HEK293T (cell line): ENCODE measurements at regions not wholly inside any gene's neighbourhood (a gene's known extent, or its start where the extent isn't known, plus 50 kb on each side); places are given as distances from the start of the nearest gene placed in this dataset.

Experiments
- ARNT ChIP-seq: fragments of 450-650 bp; IDR thresholded peaks from 2 replicates; pipeline ENCODE4 v1.6.1; 2017; ENCODE audit warnings: mild to moderate bottlenecking
- BHLHE40 ChIP-seq: fragments of 450-650 bp; IDR thresholded peaks from 2 replicates; pipeline ENCODE4 v1.6.1; 2016; ENCODE audit warnings: mild to moderate bottlenecking, moderate library complexity, borderline replicate concordance
- CTBP1 ChIP-seq: fragments of 450-650 bp; IDR thresholded peaks from 2 replicates; pipeline ENCODE4 v1.6.1; 2016; ENCODE audit warnings: borderline replicate concordance
- ELF4 ChIP-seq: fragments of 450-650 bp; IDR thresholded peaks from 2 replicates; pipeline ENCODE4 v1.6.1; 2017; ENCODE audit warnings: antibody characterized with exemption
- FOXA1 ChIP-seq: fragments of 450-650 bp; IDR thresholded peaks from 2 replicates; pipeline ENCODE4 v1.6.1; 2016; ENCODE audit warnings: mild to moderate bottlenecking
- FOXK2 ChIP-seq: fragments of 450-650 bp; IDR thresholded peaks from 2 replicates; pipeline ENCODE4 v1.6.1; 2016; ENCODE audit warnings: mild to moderate bottlenecking
- FOXM1 ChIP-seq: fragments of 450-650 bp; IDR thresholded peaks from 2 replicates; pipeline ENCODE4 v1.6.1; 2017; ENCODE audit warnings: mild to moderate bottlenecking, borderline replicate concordance
- HDGF ChIP-seq: fragments of 450-650 bp; IDR thresholded peaks from 2 replicates; pipeline ENCODE4 v1.6.1; 2017; ENCODE audit warnings: antibody characterized with exemption, borderline replicate concordance
- LEF1 ChIP-seq: fragments of 450-650 bp; IDR thresholded peaks from 2 replicates; pipeline ENCODE4 v1.6.1; 2017; ENCODE audit warnings: mild to moderate bottlenecking, borderline replicate concordance
- SP1 ChIP-seq: fragments of 450-650 bp; IDR thresholded peaks from 2 replicates; pipeline ENCODE4 v1.6.1; 2017
- SUZ12 ChIP-seq: fragments of 450-650 bp; IDR thresholded peaks from 2 replicates; pipeline ENCODE4 v1.6.1; 2016; ENCODE audit warnings: mild to moderate bottlenecking
- TARDBP ChIP-seq: fragments of 450-650 bp; IDR thresholded peaks from 2 replicates; pipeline ENCODE4 v1.6.1; 2016
- ZNF384 ChIP-seq: fragments of 450-650 bp; IDR thresholded peaks from 2 replicates; pipeline ENCODE4 v1.6.1; 2016
- TF ChIP-seq, protein P1 (sequence below): fragments of 450-650 bp; IDR thresholded peaks from 2 replicates; pipeline ENCODE4 v1.6.1; 2016

DNA sequence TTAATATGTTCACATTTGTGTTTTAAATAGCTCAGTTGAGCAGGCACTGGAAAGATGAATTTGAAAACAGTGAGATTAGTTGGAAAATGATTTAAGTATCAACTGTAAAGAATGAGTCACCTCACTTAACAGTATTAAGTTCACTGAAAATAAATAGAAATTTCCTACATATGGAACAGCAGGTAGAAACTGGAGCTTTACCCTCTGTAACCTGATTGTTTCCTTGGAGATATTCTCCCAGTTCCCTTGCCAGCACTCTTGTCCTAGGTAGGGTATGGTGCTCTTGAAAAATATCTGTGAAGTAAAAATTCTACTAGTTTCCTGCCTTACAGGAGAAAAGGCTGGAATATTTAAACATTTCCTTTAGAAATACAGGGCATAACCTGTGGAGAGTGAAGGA is 81.3 kb upstream of the DLGAP1 start:
- no peak for TF ChIP-seq TARDBP
- TF ChIP-seq FOXK2 = no peak
- TF ChIP-seq HDGF = no peak
- TF ChIP-seq BHLHE40 = no peak
- TF ChIP-seq, protein P1, sequence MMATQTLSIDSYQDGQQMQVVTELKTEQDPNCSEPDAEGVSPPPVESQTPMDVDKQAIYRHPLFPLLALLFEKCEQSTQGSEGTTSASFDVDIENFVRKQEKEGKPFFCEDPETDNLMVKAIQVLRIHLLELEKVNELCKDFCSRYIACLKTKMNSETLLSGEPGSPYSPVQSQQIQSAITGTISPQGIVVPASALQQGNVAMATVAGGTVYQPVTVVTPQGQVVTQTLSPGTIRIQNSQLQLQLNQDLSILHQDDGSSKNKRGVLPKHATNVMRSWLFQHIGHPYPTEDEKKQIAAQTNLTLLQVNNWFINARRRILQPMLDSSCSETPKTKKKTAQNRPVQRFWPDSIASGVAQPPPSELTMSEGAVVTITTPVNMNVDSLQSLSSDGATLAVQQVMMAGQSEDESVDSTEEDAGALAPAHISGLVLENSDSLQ = no peak
- TF ChIP-seq FOXM1 = no peak
- no peak for TF ChIP-seq ZNF384
- TF ChIP-seq CTBP1 = no peak
- TF ChIP-seq ELF4 = no peak
- TF ChIP-seq FOXA1 = no peak
- TF ChIP-seq SUZ12 = no peak
- no peak for TF ChIP-seq SP1
- no peak for TF ChIP-seq ARNT
- no peak for TF ChIP-seq LEF1
